B cell (primary cell): ENCODE measurements at regions not wholly inside any gene's neighbourhood (a gene's known extent, or its start where the extent isn't known, plus 50 kb on each side); places are given as distances from the start of the nearest gene placed in this dataset.

Source experiments
- ATAC-seq: fragments of 200-7000 bp; cut with Tn5 transposase; one replicate; pipeline ENCODE4 v1.10.0; 2021; ENCODE audit warnings: low read depth, mild to moderate bottlenecking, moderate number of reproducible peaks, moderate library complexity
- CTCF ChIA-PET: fragments of 350-600 bp; sonication (Branson Sonifier 250); formaldehyde crosslinking; loops from one replicate; lab custom pipeline; 2021; ENCODE audit warnings: antibody characterized with exemption, inconsistent platforms; lab: Charles Lee
- POLR2A ChIA-PET: fragments of 350-600 bp; sonication (Branson Sonifier 250); formaldehyde crosslinking; loops from one replicate; lab custom pipeline; 2021; ENCODE audit warnings: antibody characterized with exemption; lab: Charles Lee
- DNase-seq: peaks from one replicate; pipeline ENCODE4 v3.0.0; 2013
- H2AFZ ChIP-seq: 2 replicates; pipeline ENCODE4 v1.6.1; 2012; ENCODE audit warnings: mild to moderate bottlenecking, low read depth, low read length; ENCODE audit not compliant: insufficient read depth, poor library complexity, severe bottlenecking
- H3K27ac ChIP-seq, 2 donors: 1 replicate in 1 of 2; 2 replicates in 1 of 2; pipeline ENCODE4 v1.5.1; 2012 to 2013; ENCODE audit warnings: low read length in 2 of 2, mild to moderate bottlenecking in 2 of 2, moderate library complexity in 1 of 2
- H3K27me3 ChIP-seq, 4 experiments: fragments of 200-600 bp in 1 of 4; sonication (generic) in 1 of 4; replicated peaks in 1 of 4; 1 replicate in 2 of 4; 2 replicates in 2 of 4; pipeline versions ENCODE4 v1.6.1 to v1.7.0; 2013 to 2016; ENCODE audit warnings: low read length in 3 of 4, mild to moderate bottlenecking in 2 of 4, mixed read lengths in 1 of 4, moderate library complexity in 1 of 4; ENCODE audit not compliant: insufficient read depth in 4 of 4, control insufficient read depth in 3 of 4; ENCODE audit errors: control extremely low read depth in 1 of 4
- H3K36me3 ChIP-seq, 2 experiments: replicated peaks in 1 of 2; 1 replicate in 1 of 2; 2 replicates in 1 of 2; pipeline versions ENCODE4 v1.6.1 to v1.7.1; 2013; ENCODE audit warnings: low read length in 1 of 2; ENCODE audit not compliant: insufficient read depth in 2 of 2, control insufficient read depth in 1 of 2; ENCODE audit errors: control extremely low read depth in 1 of 2, extremely low read depth in 1 of 2
- H3K4me1 ChIP-seq, 2 donors: fragments of 200-600 bp in 1 of 2; sonication (generic) in 1 of 2; 1 replicate in 1 of 2; 2 replicates in 1 of 2; pipeline versions ENCODE4 v1.5.1 to v1.6.1; 2013 to 2017; ENCODE audit warnings: low read length in 2 of 2; ENCODE audit not compliant: control insufficient read depth in 2 of 2, insufficient read depth in 2 of 2
- H3K4me2 ChIP-seq: replicated peaks from 2 replicates; pipeline ENCODE3; 2012; ENCODE audit warnings: mild to moderate bottlenecking, low read depth, low read length; ENCODE audit not compliant: poor library complexity, severe bottlenecking
- H3K4me3 ChIP-seq, 5 experiments: fragments of 200-600 bp in 1 of 5; sonication (generic) in 1 of 5; 1 replicate in 3 of 5; 2 replicates in 2 of 5; pipeline versions ENCODE4 v1.5.1 to v1.7.0; 2011 to 2016; ENCODE audit warnings: low read length in 4 of 5, mild to moderate bottlenecking in 4 of 5, low read depth in 2 of 5, control low read depth in 1 of 5, moderate library complexity in 1 of 5; ENCODE audit not compliant: insufficient read depth in 1 of 5; ENCODE audit errors: control extremely low read depth in 1 of 5, extremely low read depth in 1 of 5
- H3K79me2 ChIP-seq: fragments of 200-600 bp; sonication (generic); one replicate; pipeline ENCODE4 v1.6.0; 2016; ENCODE audit warnings: low read length; ENCODE audit not compliant: control insufficient read depth, insufficient read depth
- H3K9ac ChIP-seq: fragments of 200-600 bp; sonication (generic); 2 replicates; pipeline ENCODE4 v1.6.1; 2017; ENCODE audit warnings: mild to moderate bottlenecking, low read length, moderate library complexity
- H3K9me3 ChIP-seq, 3 donors: one replicate each; pipeline versions ENCODE4 v1.6.1 to v1.7.1; 2013; ENCODE audit warnings: low read length in 2 of 3; ENCODE audit not compliant: control insufficient read depth in 2 of 3, insufficient read depth in 1 of 3; ENCODE audit errors: control extremely low read depth in 1 of 3
- H4K20me1 ChIP-seq: 2 replicates; pipeline ENCODE4 v1.6.0; 2012; ENCODE audit warnings: mild to moderate bottlenecking, low read length; ENCODE audit not compliant: insufficient read depth, control insufficient read depth, poor library complexity, severe bottlenecking
- H3K27ac Mint-ChIP-seq: one replicate; pipeline ENCODE4 v1.8.0; 2021; ENCODE audit warnings: mixed read lengths
- H3K27me3 Mint-ChIP-seq: one replicate; pipeline ENCODE4 v1.8.0; 2021; ENCODE audit warnings: mixed read lengths
- H3K4me1 Mint-ChIP-seq: one replicate; pipeline ENCODE4 v1.8.0; 2021; ENCODE audit warnings: mixed read lengths
- H3K4me3 Mint-ChIP-seq: one replicate; pipeline ENCODE4 v1.8.0; 2021; ENCODE audit warnings: mixed read lengths
- H3K9me3 Mint-ChIP-seq: one replicate; pipeline ENCODE4 v1.8.0; 2022; ENCODE audit warnings: mixed read lengths; ENCODE audit not compliant: insufficient read depth
- CTCF ChIP-seq: fragments of 200-600 bp; IDR thresholded peaks from one replicate; pipeline ENCODE4 v1.8.0; 2022; ENCODE audit warnings: antibody characterized with exemption, mild to moderate bottlenecking
- EZH2 ChIP-seq: IDR thresholded peaks from 2 replicates; pipeline ENCODE4 v1.6.1; 2012; ENCODE audit warnings: borderline replicate concordance, low read depth, mild to moderate bottlenecking, moderate library complexity, low read length; ENCODE audit not compliant: insufficient read depth, poor library complexity, severe bottlenecking
- WGBS: methylation state at CpG from one replicate; pipeline ENCODE4 v1.1.5; 2013; ENCODE audit warnings: missing lambda C conversion rate; ENCODE audit not compliant: insufficient coverage; 5-methylcytosine and 5-hydroxymethylcytosine counted together
- intact Hi-C: fragments of 100-400 bp; cut with micrococcal nuclease; formaldehyde crosslinking; loops from one replicate; pipeline ENCODE4 v1.10.0; 2022

- H3K27ac Mint-ChIP-seq: no peak overlapping the region
- DNase-seq: no peak
These were observed 217.2 kb upstream of the NFIA start for GRCh38 chr1:60865166-60865565.

GRCh38 chr1:60864722-60865121 is 217.6 kb upstream of the NFIA start:
- ChIA-PET CTCF (no interaction called here), POLR2A (no interaction called here)
- intact Hi-C loops: no loop called here
- Mint-ChIP-seq H3K4me1 (no peaks in the 10 kb centered on the region), H3K27me3 (peaks cover 4% of the 10 kb centered on the region), H3K27ac (no peak overlapping the region), H3K4me3 (no peak overlapping the region), H3K9me3 (no peaks in the 10 kb centered on the region)
- DNase-seq: no peak
- Histone ChIP-seq H3K36me3 (no peaks in the 10 kb centered on the region), H3K79me2 (no peaks in the 10 kb centered on the region), H3K4me1 (no peaks in the 10 kb centered on the region), H3K9me3 (no peaks in the 10 kb centered on the region), H3K9ac (no peak overlapping the region), H3K4me3 (no peak overlapping the region), H4K20me1 (no peaks in the 10 kb centered on the region), H3K4me2 (no peak overlapping the region), H2AFZ (no peak overlapping the region), H3K27ac (no peak overlapping the region), H3K27me3 (no peaks in the 10 kb centered on the region)
- no CpG with 5 or more reads among the region's 5 CpGs for WGBS
- TF ChIP-seq EZH2: no peak
- no peak for TF ChIP-seq CTCF
- ATAC-seq: no peak

More at GRCh38 chr1:60865166-60865565, 217.2 kb upstream of the NFIA start:
- Histone ChIP-seq H3K4me1 (no peaks in the 10 kb centered on the region), H2AFZ (no peak overlapping the region), H3K79me2 (no peaks in the 10 kb centered on the region), H3K9me3 (no peaks in the 10 kb centered on the region), H3K36me3 (no peaks in the 10 kb centered on the region), H3K4me2 (no peak overlapping the region), H3K9ac (no peak overlapping the region), H3K4me3 (no peak overlapping the region), H3K27ac (no peak overlapping the region), H4K20me1 (no peaks in the 10 kb centered on the region), H3K27me3 (no peaks in the 10 kb centered on the region)
- no peaks in the 10 kb centered on the region for H3K4me1 Mint-ChIP-seq
- intact Hi-C loops: no loop called here
- POLR2A ChIA-PET: no interaction called here
- TF ChIP-seq CTCF (no peak), EZH2 (no peak)
- peaks cover 4% of the 10 kb centered on the region for H3K27me3 Mint-ChIP-seq
- H3K9me3 Mint-ChIP-seq: no peaks in the 10 kb centered on the region
- 100% methylated on average over 5 of the region's 8 CpGs for WGBS
- CTCF ChIA-PET: no interaction called here
- no peak overlapping the region for H3K4me3 Mint-ChIP-seq
- no peak for ATAC-seq
